ENCODE measurements at regions not wholly inside any gene's neighbourhood (a gene's known extent, or its start where the extent isn't known, plus 50 kb on each side); places are given as distances from the start of the nearest gene placed in this dataset.

DNA sequence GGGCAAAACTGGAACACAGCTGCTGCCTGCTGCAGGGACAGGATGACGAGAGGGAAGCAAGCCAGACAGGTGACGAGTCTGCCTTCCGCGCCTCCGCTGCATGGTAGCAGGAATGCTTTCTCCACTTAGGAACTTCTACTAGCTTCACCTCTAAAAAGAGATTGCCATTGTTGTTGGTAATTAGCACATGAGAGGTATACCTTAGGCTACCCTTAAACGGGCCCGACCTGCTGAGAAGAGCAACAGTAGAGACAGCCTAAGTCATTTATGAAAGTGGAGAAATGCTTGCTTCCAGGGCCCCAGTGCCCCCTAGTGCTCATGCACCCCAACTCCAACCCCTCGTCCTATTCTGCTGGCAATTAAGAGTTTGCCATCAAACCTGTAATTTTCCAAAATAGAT is 96.9 kb upstream of the AKT3 start:
- H3K4me3 ChIP-seq (replicated peaks in 1 of 2; ENCODE audit: low read depth in 2 of 2, low read length in 2 of 2) = no peak overlapping the region
- TF ChIP-seq, protein P1, sequence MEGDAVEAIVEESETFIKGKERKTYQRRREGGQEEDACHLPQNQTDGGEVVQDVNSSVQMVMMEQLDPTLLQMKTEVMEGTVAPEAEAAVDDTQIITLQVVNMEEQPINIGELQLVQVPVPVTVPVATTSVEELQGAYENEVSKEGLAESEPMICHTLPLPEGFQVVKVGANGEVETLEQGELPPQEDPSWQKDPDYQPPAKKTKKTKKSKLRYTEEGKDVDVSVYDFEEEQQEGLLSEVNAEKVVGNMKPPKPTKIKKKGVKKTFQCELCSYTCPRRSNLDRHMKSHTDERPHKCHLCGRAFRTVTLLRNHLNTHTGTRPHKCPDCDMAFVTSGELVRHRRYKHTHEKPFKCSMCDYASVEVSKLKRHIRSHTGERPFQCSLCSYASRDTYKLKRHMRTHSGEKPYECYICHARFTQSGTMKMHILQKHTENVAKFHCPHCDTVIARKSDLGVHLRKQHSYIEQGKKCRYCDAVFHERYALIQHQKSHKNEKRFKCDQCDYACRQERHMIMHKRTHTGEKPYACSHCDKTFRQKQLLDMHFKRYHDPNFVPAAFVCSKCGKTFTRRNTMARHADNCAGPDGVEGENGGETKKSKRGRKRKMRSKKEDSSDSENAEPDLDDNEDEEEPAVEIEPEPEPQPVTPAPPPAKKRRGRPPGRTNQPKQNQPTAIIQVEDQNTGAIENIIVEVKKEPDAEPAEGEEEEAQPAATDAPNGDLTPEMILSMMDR (IDR thresholded peaks at IDR 0.05; ENCODE audit: low read depth, low read length) = peak; percentile 48
- DNase-seq (ENCODE audit: low read depth in 2 of 2) = peak; percentile 25 to 52

DNA sequence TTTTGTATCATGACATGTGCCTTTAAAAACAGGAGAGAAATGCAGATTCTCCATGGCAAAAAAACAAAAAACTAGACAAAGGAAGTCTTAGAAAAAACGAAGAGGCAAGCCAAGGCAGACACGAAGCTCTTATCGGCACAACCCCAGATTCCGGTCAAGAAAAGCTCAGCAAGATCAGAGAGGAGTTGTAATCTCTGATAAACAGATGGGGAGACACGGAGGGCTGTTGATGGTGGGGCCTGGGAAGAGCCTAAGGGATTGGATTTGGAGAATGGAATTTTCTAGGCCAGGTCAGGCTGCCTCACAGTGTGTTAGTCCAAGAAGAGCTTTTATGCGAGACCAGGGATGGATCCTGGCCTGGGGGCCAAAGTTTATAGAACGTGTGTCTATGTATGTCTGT is 96.2 kb upstream of the AKT3 start:
- no peak overlapping the region for H3K4me3 ChIP-seq (replicated peaks in 1 of 2; ENCODE audit: low read depth in 2 of 2, low read length in 2 of 2)
- DNase-seq (ENCODE audit: low read depth in 2 of 2) = no peak
- TF ChIP-seq, protein P1 (IDR thresholded peaks at IDR 0.05; ENCODE audit: low read depth, low read length) = no peak

DNA sequence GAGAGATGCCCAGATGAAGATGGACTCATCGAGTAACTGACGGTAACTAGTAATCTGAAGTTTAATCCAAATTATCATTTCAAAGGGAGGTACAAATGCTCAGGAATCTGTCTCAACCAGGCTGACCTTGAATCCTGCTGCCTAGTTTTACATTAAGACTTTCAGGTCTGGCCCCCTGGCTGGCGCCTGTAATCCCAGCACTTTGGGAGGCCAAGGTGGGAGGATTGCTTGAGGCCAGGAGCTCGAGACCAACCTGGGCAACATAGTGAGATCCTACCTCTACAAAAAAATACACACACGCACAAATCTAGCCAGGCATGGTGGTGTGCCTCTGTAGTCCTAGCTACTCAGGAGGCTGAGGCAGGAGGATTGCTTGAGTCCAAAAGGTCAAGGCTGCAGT is 95.7 kb upstream of the AKT3 start:
- no peak for DNase-seq (ENCODE audit: low read depth in 2 of 2)
- H3K4me3 ChIP-seq (replicated peaks in 1 of 2; ENCODE audit: low read depth in 2 of 2, low read length in 2 of 2) = no peak overlapping the region
- TF ChIP-seq, protein P1 (IDR thresholded peaks at IDR 0.05; ENCODE audit: low read depth, low read length) = no peak

DNA sequence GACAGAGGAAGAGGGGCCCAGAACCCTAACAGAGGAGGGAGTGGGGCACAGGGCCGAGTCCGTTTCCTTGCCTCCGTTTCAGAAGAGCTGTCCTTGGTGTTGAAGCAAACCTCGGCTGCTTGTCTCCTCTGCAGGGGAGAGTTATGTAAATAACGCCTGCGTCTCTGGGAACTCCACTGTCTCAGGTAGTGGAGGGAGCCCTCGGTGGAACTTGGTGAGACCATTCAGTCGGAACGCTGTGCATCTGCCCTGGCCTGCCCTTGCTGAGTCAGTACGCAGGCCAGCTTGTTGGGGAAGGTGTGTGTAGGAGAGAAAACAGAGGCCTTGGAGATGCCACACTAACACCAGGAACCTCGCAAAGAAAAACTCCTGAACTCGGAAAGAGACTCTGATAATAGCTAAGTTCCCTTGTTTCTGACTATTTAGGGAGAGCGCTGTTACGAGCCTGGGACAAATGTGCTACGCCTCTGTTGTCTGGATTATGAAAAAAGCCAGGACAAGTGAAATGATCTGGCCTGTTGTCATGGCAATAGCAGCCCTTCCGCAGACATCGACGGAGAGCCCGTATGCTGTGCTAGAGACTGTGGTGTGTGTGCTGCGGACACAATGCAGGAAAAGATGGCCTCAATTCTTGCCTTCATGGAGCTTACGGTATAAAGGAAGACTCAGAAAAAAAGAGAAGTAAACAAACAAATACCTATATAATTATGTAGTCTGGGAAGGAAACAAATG is 94.6 kb upstream of the AKT3 start:
- no peak overlapping the region for H3K4me3 ChIP-seq (replicated peaks in 1 of 2; ENCODE audit: low read depth in 2 of 2, low read length in 2 of 2)
- DNase-seq (ENCODE audit: low read depth in 2 of 2) = peak; percentile 45 to 46
- TF ChIP-seq, protein P1 (IDR thresholded peaks at IDR 0.05; ENCODE audit: low read depth, low read length) = no peak

DNA sequence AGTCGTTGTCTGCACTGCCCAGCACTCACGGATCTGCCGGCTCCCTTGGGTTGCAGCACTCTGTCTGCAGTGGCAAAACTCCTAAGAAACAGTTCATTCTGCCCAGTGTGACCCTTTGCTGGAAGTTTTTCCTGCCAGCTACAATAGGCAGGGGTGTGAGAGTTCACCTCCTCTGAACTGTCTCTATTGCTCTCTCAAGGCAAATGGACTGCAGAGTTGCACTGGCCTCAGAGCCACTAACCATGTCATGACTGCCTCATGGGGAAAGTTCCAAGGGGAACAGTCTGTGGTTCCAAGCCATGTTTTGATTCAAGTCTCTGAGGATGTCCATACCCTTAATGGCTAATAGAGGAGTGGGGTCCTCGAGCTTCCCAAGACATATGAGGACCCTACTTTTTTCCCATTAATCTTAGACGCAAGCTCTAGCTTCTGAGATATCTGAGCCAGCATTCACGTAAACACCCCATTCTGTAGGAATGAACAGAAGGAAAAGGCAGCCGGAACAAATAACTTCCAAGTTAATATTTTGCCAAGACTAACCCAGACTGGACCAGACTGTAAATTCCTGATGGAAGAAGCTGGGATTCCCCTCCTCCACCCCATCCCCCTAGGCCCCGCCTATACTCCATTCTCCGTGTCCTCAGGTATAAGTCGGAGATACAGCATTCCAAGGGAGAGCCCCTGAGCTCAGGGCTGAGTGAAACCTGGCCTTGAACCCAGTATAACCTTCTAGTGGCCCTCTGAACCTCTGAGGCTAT is 93.8 kb upstream of the AKT3 start:
- TF ChIP-seq, protein P1 (IDR thresholded peaks at IDR 0.05; ENCODE audit: low read depth, low read length) = no peak
- DNase-seq (ENCODE audit: low read depth in 2 of 2) = no peak
- H3K4me3 ChIP-seq (replicated peaks in 1 of 2; ENCODE audit: low read depth in 2 of 2, low read length in 2 of 2) = no peak overlapping the region

DNA sequence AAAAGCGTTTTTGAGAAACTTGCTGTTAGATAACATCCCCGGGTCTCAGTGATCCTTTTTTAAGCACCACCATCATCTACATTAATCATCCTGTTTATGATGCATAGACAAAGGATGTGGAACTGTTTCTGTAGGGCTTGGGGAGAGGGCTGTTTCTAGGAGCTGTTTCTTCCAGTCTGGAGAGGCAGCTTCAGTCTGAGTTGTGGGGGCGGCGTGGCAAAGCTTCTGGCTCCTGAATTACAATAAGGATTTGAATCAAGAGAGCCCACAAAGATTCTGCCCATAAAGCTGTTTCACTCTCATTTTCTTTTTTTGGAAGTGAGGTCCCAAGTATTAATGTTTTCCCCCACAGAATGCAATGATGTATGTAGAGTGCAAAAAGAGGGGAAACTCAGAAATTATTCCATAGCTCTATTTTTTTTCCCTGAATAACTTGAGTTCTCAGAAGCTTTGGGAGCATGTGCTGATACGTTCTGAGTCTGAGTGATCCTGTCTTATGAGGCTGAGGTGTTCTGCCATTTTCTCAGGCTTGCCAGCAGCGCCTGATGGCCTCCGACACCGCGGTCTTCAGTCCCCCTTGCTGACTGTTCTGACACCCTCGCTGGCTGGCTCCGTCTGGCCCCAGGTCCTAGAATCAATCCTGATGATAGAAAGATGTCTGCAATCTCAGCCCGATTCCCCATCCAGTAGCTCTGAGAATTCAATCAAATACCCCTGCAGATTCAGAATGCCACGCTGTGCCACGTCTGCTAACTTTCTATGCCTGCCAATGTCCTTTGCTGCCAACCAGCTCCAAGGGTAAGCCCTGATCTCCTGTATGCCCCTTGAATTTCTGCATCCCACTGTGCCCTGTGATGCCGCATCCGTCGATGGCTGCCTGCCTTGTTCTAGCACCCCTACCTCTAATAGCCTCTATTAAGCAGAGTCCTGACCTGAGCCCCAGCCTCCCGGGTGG is 92.4 kb upstream of the AKT3 start:
- TF ChIP-seq, protein P1 (IDR thresholded peaks at IDR 0.05; ENCODE audit: low read depth, low read length) = no peak
- DNase-seq (ENCODE audit: low read depth in 2 of 2) = no peak

More for the DNA sequence above, 92.4 kb upstream of the AKT3 start:
- H3K4me3 ChIP-seq (replicated peaks in 1 of 2; ENCODE audit: low read depth in 2 of 2, low read length in 2 of 2) = no peak overlapping the region

Data from cardiac fibroblast (primary cell).